Ovary (tissue), 3 donors: ENCODE measurements at regions not wholly inside any gene's neighbourhood (a gene's known extent, or its start where the extent isn't known, plus 50 kb on each side); places are given as distances from the start of the nearest gene placed in this dataset.

ENCODE experiments used
- EP300 ChIP-seq: sonication (generic); formaldehyde crosslinking; IDR thresholded peaks from one replicate; pipeline ENCODE4 v1.6.1; 2017; ENCODE audit warnings: antibody characterized with exemption
- POLR2A ChIP-seq: fragments of 450-650 bp; IDR thresholded peaks from one replicate; pipeline ENCODE4 v1.6.1; 2017; ENCODE audit warnings: antibody characterized with exemption, mild to moderate bottlenecking, moderate library complexity
- TF ChIP-seq, protein P1 (sequence below), 3 donors: fragments of 450-650 bp in 2 of 3; fragments of 200-600 bp in 1 of 3; IDR thresholded peaks; one replicate each; pipeline versions ENCODE4 v1.5.1 to v1.8.0; 2016 to 2022; ENCODE audit warnings: antibody characterized with exemption in 3 of 3, mild to moderate bottlenecking in 1 of 3
- donor health status: DM: no; HTN: no; CAD: no.

- TF ChIP-seq, protein P1, sequence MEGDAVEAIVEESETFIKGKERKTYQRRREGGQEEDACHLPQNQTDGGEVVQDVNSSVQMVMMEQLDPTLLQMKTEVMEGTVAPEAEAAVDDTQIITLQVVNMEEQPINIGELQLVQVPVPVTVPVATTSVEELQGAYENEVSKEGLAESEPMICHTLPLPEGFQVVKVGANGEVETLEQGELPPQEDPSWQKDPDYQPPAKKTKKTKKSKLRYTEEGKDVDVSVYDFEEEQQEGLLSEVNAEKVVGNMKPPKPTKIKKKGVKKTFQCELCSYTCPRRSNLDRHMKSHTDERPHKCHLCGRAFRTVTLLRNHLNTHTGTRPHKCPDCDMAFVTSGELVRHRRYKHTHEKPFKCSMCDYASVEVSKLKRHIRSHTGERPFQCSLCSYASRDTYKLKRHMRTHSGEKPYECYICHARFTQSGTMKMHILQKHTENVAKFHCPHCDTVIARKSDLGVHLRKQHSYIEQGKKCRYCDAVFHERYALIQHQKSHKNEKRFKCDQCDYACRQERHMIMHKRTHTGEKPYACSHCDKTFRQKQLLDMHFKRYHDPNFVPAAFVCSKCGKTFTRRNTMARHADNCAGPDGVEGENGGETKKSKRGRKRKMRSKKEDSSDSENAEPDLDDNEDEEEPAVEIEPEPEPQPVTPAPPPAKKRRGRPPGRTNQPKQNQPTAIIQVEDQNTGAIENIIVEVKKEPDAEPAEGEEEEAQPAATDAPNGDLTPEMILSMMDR (IDR thresholded peaks at IDR 0.05) = no peak
- no peak for TF ChIP-seq POLR2A
- no peak for TF ChIP-seq EP300
Observed at GRCh38 chr18:67432806-67433205, 83.7 kb downstream of the DSEL start.
